H1 (cell line): ENCODE measurements at regions not wholly inside any gene's neighbourhood (a gene's known extent, or its start where the extent isn't known, plus 50 kb on each side); places are given as distances from the start of the nearest gene placed in this dataset.

Source experiments
- CTCF ChIA-PET: fragments of 300-600 bp; sonication (Branson Sonifier 250); formaldehyde crosslinking; loops from one replicate; lab custom pipeline; 2021; ENCODE audit not compliant: partially characterized antibody; lab: Charles Lee
- POLR2A ChIA-PET: fragments of 300-600 bp; sonication (Branson Sonifier 250); formaldehyde crosslinking; loops from one replicate; lab custom pipeline; 2021; ENCODE audit warnings: inconsistent platforms; ENCODE audit not compliant: partially characterized antibody; lab: Charles Lee
- DNase-seq, 2 experiments: peaks; one replicate each; pipeline versions ENCODE4 v3.0.0 to v3.0.0-alpha.2; 2010 to 2022; ENCODE audit warnings: low spot score in 2 of 2, low read depth in 1 of 2, mixed read lengths in 1 of 2
- FAIRE-seq: peaks from 2 replicates; lab custom pipeline; 2011; peaks lifted over from hg19 to GRCh38; lab: Jason Lieb, UNC
- H2AFZ ChIP-seq: 2 replicates; pipeline ENCODE4 v1.8.1; 2012; ENCODE audit warnings: low read length, inconsistent platforms
- H2AK5ac ChIP-seq: 2 replicates; pipeline ENCODE4 v1.6.1; 2013; ENCODE audit warnings: low read depth, low read length
- H2BK120ac ChIP-seq: replicated peaks from 2 replicates; pipeline ENCODE3; 2013; ENCODE audit warnings: low read depth, low read length, inconsistent platforms
- H2BK12ac ChIP-seq: 2 replicates; pipeline ENCODE4 v1.6.1; 2013; ENCODE audit warnings: low read depth, low read length
- H2BK15ac ChIP-seq: 2 replicates; pipeline ENCODE4 v1.6.1; 2013; ENCODE audit warnings: low read length
- H2BK20ac ChIP-seq: 2 replicates; pipeline ENCODE4 v1.6.1; 2013; ENCODE audit warnings: low read length
- H2BK5ac ChIP-seq: 2 replicates; pipeline ENCODE4 v1.6.1; 2013; ENCODE audit warnings: low read depth, low read length
- H3K14ac ChIP-seq: 2 replicates; pipeline ENCODE4 v1.6.1; 2013; ENCODE audit warnings: inconsistent platforms; ENCODE audit not compliant: insufficient read length
- H3K18ac ChIP-seq: 2 replicates; pipeline ENCODE4 v1.6.1; 2013; ENCODE audit warnings: low read length; ENCODE audit errors: extremely low read depth
- H3K23ac ChIP-seq: 2 replicates; pipeline ENCODE4 v1.6.1; 2013; ENCODE audit warnings: inconsistent platforms; ENCODE audit not compliant: insufficient read length
- H3K23me2 ChIP-seq: 2 replicates; pipeline ENCODE4 v1.6.1; 2013; ENCODE audit warnings: low read depth, low read length
- H3K27ac ChIP-seq: 2 replicates; pipeline ENCODE4 v1.6.1; 2011; ENCODE audit warnings: low read depth, low read length, inconsistent platforms
- H3K27me3 ChIP-seq, 4 experiments: replicated peaks in 1 of 4; 1 replicate in 1 of 4; 2 replicates in 3 of 4; pipeline versions ENCODE4 v1.6.1 to v1.8.1; 2011 to 2013; ENCODE audit warnings: low read length in 3 of 4, mild to moderate bottlenecking in 3 of 4, inconsistent platforms in 2 of 4, mixed read lengths in 2 of 4, moderate library complexity in 1 of 4; ENCODE audit not compliant: control insufficient read depth in 3 of 4, insufficient read depth in 3 of 4; ENCODE audit errors: extremely low read depth in 1 of 4
- H3K36me3 ChIP-seq, 4 experiments: 2 replicates each; pipeline versions ENCODE4 v1.6.1 to v1.8.1; 2011 to 2013; ENCODE audit warnings: mild to moderate bottlenecking in 4 of 4, low read length in 3 of 4, moderate library complexity in 2 of 4, control low read depth in 1 of 4, inconsistent platforms in 1 of 4; ENCODE audit not compliant: insufficient read depth in 4 of 4, control insufficient read depth in 2 of 4
- H3K4ac ChIP-seq: replicated peaks from 2 replicates; pipeline ENCODE3; 2013; ENCODE audit warnings: low read length, low read depth, mixed read lengths, inconsistent platforms; ENCODE audit not compliant: insufficient read length
- H3K4me1 ChIP-seq, 4 experiments: replicated peaks in 1 of 4; 1 replicate in 1 of 4; 2 replicates in 3 of 4; pipeline versions ENCODE4 v1.6.1 to v1.8.1; 2011 to 2013; ENCODE audit warnings: low read length in 3 of 4, inconsistent platforms in 2 of 4, mixed read lengths in 1 of 4; ENCODE audit not compliant: insufficient read depth in 4 of 4, control insufficient read depth in 3 of 4
- H3K4me2 ChIP-seq, 2 experiments: 2 replicates each; pipeline versions ENCODE4 v1.6.1 to v1.8.1; 2011 to 2013; ENCODE audit warnings: low read depth in 2 of 2, low read length in 2 of 2, control low read depth in 1 of 2, inconsistent platforms in 1 of 2, mild to moderate bottlenecking in 1 of 2; ENCODE audit not compliant: insufficient read depth in 1 of 2
- H3K4me3 ChIP-seq, 4 experiments: fragments of 200-600, 300-600 bp in 1 of 4; sonication (generic), shearing (Covaris generic), sonication (Bioruptor Twin) in 1 of 4; 2 replicates each; pipeline versions ENCODE4 v1.5.1 to v1.8.1; 2011 to 2016; ENCODE audit warnings: low read length in 4 of 4, low read depth in 3 of 4, control low read depth in 2 of 4, inconsistent platforms in 2 of 4, mild to moderate bottlenecking in 2 of 4, mixed read lengths in 1 of 4, moderate library complexity in 1 of 4; ENCODE audit not compliant: insufficient read depth in 2 of 4; ENCODE audit errors: extremely low read depth in 1 of 4
- H3K56ac ChIP-seq: replicated peaks from 2 replicates; pipeline ENCODE3; 2013; ENCODE audit warnings: low read depth, mild to moderate bottlenecking, mixed read lengths, low read length, inconsistent platforms; ENCODE audit not compliant: insufficient read length
- H3K79me1 ChIP-seq: 2 replicates; pipeline ENCODE4 v1.6.1; 2013; ENCODE audit warnings: low read depth, low read length, control low read depth
- H3K79me2 ChIP-seq, 2 experiments: 2 replicates each; pipeline versions ENCODE4 v1.6.1 to v1.8.1; 2012 to 2013; ENCODE audit warnings: low read length in 2 of 2, mild to moderate bottlenecking in 2 of 2, inconsistent platforms in 1 of 2; ENCODE audit not compliant: insufficient read depth in 2 of 2, control insufficient read depth in 1 of 2
- H3K9ac ChIP-seq, 4 experiments: replicated peaks in 1 of 4; 1 replicate in 1 of 4; 2 replicates in 3 of 4; pipeline versions ENCODE4 v1.6.1 to v1.8.1; 2011 to 2013; ENCODE audit warnings: low read depth in 3 of 4, low read length in 3 of 4, control low read depth in 2 of 4, mild to moderate bottlenecking in 2 of 4, moderate library complexity in 2 of 4, inconsistent platforms in 1 of 4; ENCODE audit errors: extremely low read depth in 1 of 4
- H3K9me3 ChIP-seq, 2 experiments: 2 replicates each; pipeline versions ENCODE4 v1.6.1 to v1.8.1; 2012 to 2013; ENCODE audit warnings: mild to moderate bottlenecking in 2 of 2, moderate library complexity in 2 of 2, control low read depth in 1 of 2, inconsistent platforms in 1 of 2, low read depth in 1 of 2, low read length in 1 of 2, mixed read lengths in 1 of 2; ENCODE audit not compliant: insufficient read depth in 2 of 2
- H4K20me1 ChIP-seq, 2 experiments: replicated peaks in 1 of 2; 2 replicates each; pipeline versions ENCODE3 to v1.8.1; 2011 to 2013; ENCODE audit warnings: inconsistent platforms in 2 of 2, low read length in 2 of 2, mild to moderate bottlenecking in 1 of 2; ENCODE audit not compliant: insufficient read depth in 2 of 2, control insufficient read depth in 1 of 2
- H4K5ac ChIP-seq: 2 replicates; pipeline ENCODE4 v1.6.1; 2013; ENCODE audit warnings: low read length, low read depth, mixed read lengths, inconsistent platforms; ENCODE audit not compliant: insufficient read length
- H4K8ac ChIP-seq: 2 replicates; pipeline ENCODE4 v1.8.0; 2013; ENCODE audit warnings: mild to moderate bottlenecking, moderate library complexity, low read length, inconsistent platforms; ENCODE audit not compliant: insufficient read depth; ENCODE audit errors: extremely low read depth
- H4K91ac ChIP-seq: replicated peaks from 2 replicates; pipeline ENCODE3; 2013; ENCODE audit warnings: low read length, mixed read lengths, inconsistent platforms; ENCODE audit not compliant: insufficient read length
- BRCA1 ChIP-seq: IDR thresholded peaks from 2 replicates; pipeline ENCODE4 v1.6.1; 2012; ENCODE audit warnings: low read depth, low read length, improper control_type of control experiment
- CEBPB ChIP-seq: IDR thresholded peaks from 2 replicates; pipeline ENCODE4 v1.6.1; 2012; ENCODE audit warnings: low read depth, low read length
- HDAC2 ChIP-seq, 2 experiments: fragments of 300-600 bp in 1 of 2; sonication (generic) in 1 of 2; IDR thresholded peaks; 2 replicates each; pipeline ENCODE4 v1.6.1; 2011 to 2012; ENCODE audit warnings: low read depth in 2 of 2, low read length in 2 of 2, mild to moderate bottlenecking in 2 of 2, moderate library complexity in 2 of 2, borderline replicate concordance in 1 of 2, inconsistent platforms in 1 of 2
- RFX5 ChIP-seq: IDR thresholded peaks from 2 replicates; pipeline ENCODE4 v1.6.1; 2011; ENCODE audit warnings: low read depth, low read length, improper control_type of control experiment, borderline replicate concordance
- SIRT6 ChIP-seq: IDR thresholded peaks from one replicate; pipeline ENCODE4 v1.7.1; 2012; ENCODE audit warnings: low read length, inconsistent platforms
- SP4 ChIP-seq: IDR thresholded peaks from 2 replicates; pipeline ENCODE4 v1.6.1; 2012; ENCODE audit warnings: low read length, inconsistent platforms
- TBP ChIP-seq: IDR thresholded peaks from 2 replicates; pipeline ENCODE4 v1.6.1; 2011; ENCODE audit warnings: low read depth, low read length, improper control_type of control experiment
- WGBS, 2 experiments: shearing (Covaris generic) in 1 of 2; methylation state at CpG; one replicate each; pipeline versions ENCODE4 v1.1.6 to v1.1.7; 2013 to 2015; ENCODE audit warnings: low lambda C conversion rate in 2 of 2, mixed read lengths in 2 of 2, inconsistent platforms in 1 of 2, low coverage in 1 of 2, missing lambda C conversion rate in 1 of 2; ENCODE audit not compliant: insufficient replicate concordance in 2 of 2, insufficient coverage in 1 of 2, insufficient read length in 1 of 2; ENCODE audit errors: extremely low coverage in 1 of 2, missing lambda C conversion rate in 1 of 2; 5-methylcytosine and 5-hydroxymethylcytosine counted together
- TF ChIP-seq, protein P1 (sequence below): IDR thresholded peaks from 2 replicates; pipeline ENCODE4 v1.6.1; 2011; ENCODE audit warnings: low read length, improper control_type of control experiment

DNA sequence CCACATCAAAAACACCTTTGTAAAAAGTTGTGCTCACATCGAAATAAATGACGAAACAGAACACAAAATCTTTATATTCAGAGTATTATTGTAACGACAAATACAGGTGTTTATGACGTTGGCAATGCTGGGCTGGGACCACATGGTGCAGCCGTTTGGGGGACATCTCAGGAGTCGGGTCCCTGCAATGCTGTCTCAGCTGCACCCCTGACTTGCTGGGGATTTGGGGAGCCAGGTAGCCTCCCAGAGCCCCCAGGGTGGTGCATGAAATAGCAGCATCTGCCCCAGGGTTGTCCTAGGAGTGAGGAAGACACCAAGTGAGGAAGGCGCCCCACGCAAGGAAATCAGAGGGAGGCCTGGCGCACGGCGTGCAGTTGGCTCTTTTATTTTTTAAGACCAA is 1526.8 kb downstream of the BRD1 start:
- no peak overlapping the region for H2BK5ac ChIP-seq
- POLR2A ChIA-PET, result no interaction called here

More for the DNA sequence above, 1526.8 kb downstream of the BRD1 start:
- WGBS, 2 experiments, result 88% methylated on average over 11 of the region's 11 CpGs; no CpG with 5 or more reads in 1 of the 2 experiments
- Histone ChIP-seq H3K27me3 (no peaks in the 10 kb centered on the region), H4K20me1 (no peaks in the 10 kb centered on the region), H3K9me3 (no peaks in the 10 kb centered on the region), H3K36me3 (no peaks in the 10 kb centered on the region), H2BK15ac (no peak overlapping the region), H3K23ac (no peak overlapping the region), H2AK5ac (no peak overlapping the region), H3K9ac (no peak overlapping the region), H3K4me3 (no peak overlapping the region), H3K14ac (no peak overlapping the region), H3K79me2 (no peaks in the 10 kb centered on the region), H3K18ac (no peak overlapping the region), H4K8ac (no peak overlapping the region), H2BK120ac (no peak overlapping the region), H3K27ac (no peak overlapping the region), H3K4me2 (no peak overlapping the region), H3K56ac (no peak overlapping the region), H3K4ac (no peak overlapping the region), H2BK12ac (no peak overlapping the region), H4K91ac (no peak overlapping the region), H3K4me1 (no peaks in the 10 kb centered on the region; a peak in 1 of 7 replicates), H2BK20ac (no peak overlapping the region), H4K5ac (no peak overlapping the region), H3K79me1 (no peaks in the 10 kb centered on the region), H3K23me2 (no peaks in the 10 kb centered on the region; the same call in 1 of the 2 replicates), H2AFZ (no peak overlapping the region)
- FAIRE-seq (no peak), DNase-seq (no peak)
- TF ChIP-seq SP4 (no peak), TBP (no peak), SIRT6 (no peak), RFX5 (no peak), CEBPB (no peak), BRCA1 (no peak), HDAC2 (IDR thresholded peaks at IDR 0.05; ENCODE audit: borderline replicate concordance in 1 of 2, low read depth in 2 of 2, low read length in 2 of 2) (no peak)
- TF ChIP-seq, protein P1, sequence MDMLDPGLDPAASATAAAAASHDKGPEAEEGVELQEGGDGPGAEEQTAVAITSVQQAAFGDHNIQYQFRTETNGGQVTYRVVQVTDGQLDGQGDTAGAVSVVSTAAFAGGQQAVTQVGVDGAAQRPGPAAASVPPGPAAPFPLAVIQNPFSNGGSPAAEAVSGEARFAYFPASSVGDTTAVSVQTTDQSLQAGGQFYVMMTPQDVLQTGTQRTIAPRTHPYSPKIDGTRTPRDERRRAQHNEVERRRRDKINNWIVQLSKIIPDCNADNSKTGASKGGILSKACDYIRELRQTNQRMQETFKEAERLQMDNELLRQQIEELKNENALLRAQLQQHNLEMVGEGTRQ, result no peak
- CTCF ChIA-PET, result interaction anchor here (1.1 to 1.2 kb wide), 2 partner anchors 12 to 30 kb away, joined by 3 read pairs; no protein-coding TSS in a partner anchor
